ENCODE measurements at regions not wholly inside any gene's neighbourhood (a gene's known extent, or its start where the extent isn't known, plus 50 kb on each side); places are given as distances from the start of the nearest gene placed in this dataset.

- H3K27me3 Mint-ChIP-seq (ENCODE audit: low read depth) = no peaks in the 10 kb centered on the region; the same call in 1 of the 2 replicates
- Histone ChIP-seq H3K27me3 (ENCODE audit: insufficient read depth, low read length) (no peaks in the 10 kb centered on the region), H3K9ac (ENCODE audit: extremely low read depth, insufficient read length, low read length) (no peak overlapping the region), H3K23ac (ENCODE audit: insufficient read length, low read depth, low read length) (no peak overlapping the region), H2BK20ac (ENCODE audit: low read depth, low read length, poor library complexity, severe bottlenecking) (no peak overlapping the region), H3K18ac (ENCODE audit: insufficient read length, low read depth, low read length) (no peak overlapping the region), H3T11ph (ENCODE audit: low read length) (no peak overlapping the region), H4K20me1 (ENCODE audit: control insufficient read depth, insufficient read depth, insufficient read length) (no peaks in the 10 kb centered on the region), H2BK12ac (ENCODE audit: insufficient read length, low read depth, low read length) (no peak overlapping the region), H3K4ac (ENCODE audit: low read depth, low read length) (no peak overlapping the region), H3K4me2 (ENCODE audit: insufficient read depth, insufficient read length, low read length) (no peak overlapping the region), H3K79me1 (ENCODE audit: insufficient read depth, low read depth, low read length, poor library complexity, severe bottlenecking) (no peaks in the 10 kb centered on the region), H2BK120ac (ENCODE audit: low read depth, low read length, poor library complexity, severe bottlenecking) (no peak overlapping the region), H3K14ac (ENCODE audit: insufficient read depth, low read length) (no peak overlapping the region), H4K91ac (ENCODE audit: insufficient read length, low read depth, low read length) (no peak overlapping the region), H4K8ac (replicated peaks; ENCODE audit: insufficient read length, low read depth, low read length) (no peak overlapping the region), H3K79me2 (ENCODE audit: insufficient read depth, low read length) (no peaks in the 10 kb centered on the region), H3K23me2 (ENCODE audit: insufficient read length, low read depth, low read length, poor library complexity, severe bottlenecking) (no peaks in the 10 kb centered on the region), H3K27ac (ENCODE audit: insufficient read length, low read depth, low read length) (no peak overlapping the region), H3K9me3 (ENCODE audit: control insufficient read depth, low read depth, low read length) (no peaks in the 10 kb centered on the region), H2BK5ac (ENCODE audit: insufficient read length, low read length) (no peak overlapping the region), H4K5ac (ENCODE audit: insufficient read length, low read depth, low read length) (no peak overlapping the region), H2AK5ac (ENCODE audit: insufficient read length, low read length) (no peak overlapping the region), H2AFZ (ENCODE audit: low read length) (no peak overlapping the region), H3K4me1 (ENCODE audit: insufficient read depth, low read length) (no peaks in the 10 kb centered on the region), H2BK15ac (ENCODE audit: low read depth, low read length) (no peak overlapping the region), H3K56ac (ENCODE audit: insufficient read length, low read depth, low read length) (no peak overlapping the region)
- H3K36me3 Mint-ChIP-seq (ENCODE audit: insufficient read depth in 1 of 3, low read depth in 3 of 3) = no peaks in the 10 kb centered on the region
- DNase-seq = no peak
- H3K4me3 Mint-ChIP-seq = no peak overlapping the region
- no peak for TF ChIP-seq CTCF (conservative IDR thresholded peaks at IDR 0.05)
- no CpG with 5 or more reads among the region's 2 CpGs for WGBS (ENCODE audit: extremely low coverage, insufficient read length, low lambda C conversion rate)
- H3K27ac Mint-ChIP-seq = no peak overlapping the region
- peaks cover 0 to 6% of the 10 kb centered on the region in 2 experiments; a peak in 4 of 5 replicates for H3K9me3 Mint-ChIP-seq
- H3K4me1 Mint-ChIP-seq = no peaks in the 10 kb centered on the region
Observed at GRCh38 chr1:56052041-56052440, 527.3 kb downstream of the PLPP3 start.

Measured in H9 (cell line).